Spleen (tissue), 11 donors: ENCODE measurements at regions not wholly inside any gene's neighbourhood (a gene's known extent, or its start where the extent isn't known, plus 50 kb on each side); places are given as distances from the start of the nearest gene placed in this dataset.

Source experiments
- DNase-seq: peaks from one replicate; pipeline ENCODE4 v3.0.0-alpha.2; 2020
- H3K27ac ChIP-seq, 8 donors: fragments of 200-600 bp; sonication (generic) in 7 of 8; 1 replicate in 4 of 8; 2 replicates in 4 of 8; pipeline versions ENCODE4 v1.5.0 to v1.8.0; 2016 to 2021; ENCODE audit warnings: inconsistent platforms in 4 of 8, mild to moderate bottlenecking in 4 of 8, moderate library complexity in 1 of 8
- H3K27me3 ChIP-seq, 7 donors: fragments of 200-600 bp; sonication (generic) in 6 of 7; replicated peaks in 1 of 7; 1 replicate in 4 of 7; 2 replicates in 3 of 7; pipeline versions ENCODE4 v1.5.0 to v1.8.0; 2016 to 2021; ENCODE audit warnings: inconsistent platforms in 3 of 7, mild to moderate bottlenecking in 1 of 7
- H3K36me3 ChIP-seq, 6 donors: fragments of 200-600 bp; sonication (generic) in 5 of 6; 1 replicate in 4 of 6; 2 replicates in 2 of 6; pipeline versions ENCODE4 v1.5.0 to v1.8.0; 2016 to 2021; ENCODE audit warnings: inconsistent platforms in 2 of 6
- H3K4me1 ChIP-seq, 6 donors: fragments of 200-600 bp; sonication (generic) in 5 of 6; 1 replicate in 3 of 6; 2 replicates in 3 of 6; pipeline versions ENCODE4 v1.5.0 to v1.8.0; 2016 to 2021; ENCODE audit warnings: inconsistent platforms in 3 of 6
- H3K4me3 ChIP-seq, 8 donors: fragments of 200-600 bp; sonication (generic) in 7 of 8; 1 replicate in 4 of 8; 2 replicates in 4 of 8; pipeline versions ENCODE4 v1.5.0 to v1.8.0; 2016 to 2021; ENCODE audit warnings: inconsistent platforms in 4 of 8, mild to moderate bottlenecking in 4 of 8, moderate library complexity in 2 of 8
- H3K9me3 ChIP-seq, 8 donors: fragments of 200-600 bp; sonication (generic) in 7 of 8; 1 replicate in 4 of 8; 2 replicates in 4 of 8; pipeline versions ENCODE4 v1.5.0 to v1.8.0; 2016 to 2021; ENCODE audit warnings: inconsistent platforms in 4 of 8
- POLR2A ChIP-seq, 3 donors: fragments of 450-650 bp; IDR thresholded peaks; one replicate each; pipeline ENCODE4 v1.5.1; 2017; ENCODE audit warnings: antibody characterized with exemption in 3 of 3, mild to moderate bottlenecking in 1 of 3
- POLR2AphosphoS5 ChIP-seq, 3 donors: sonication (generic); formaldehyde crosslinking; IDR thresholded peaks; one replicate each; pipeline ENCODE4 v1.5.1; 2017; ENCODE audit warnings: antibody characterized with exemption in 3 of 3
- WGBS, 5 donors: extraction: QIAGEN DNeasy Blood & Tissue Kit in 3 of 5; methylation state at CpG; one replicate each; pipeline versions ENCODE4 v1.1.5 to v1.1.7; 2013 to 2018; 5-methylcytosine and 5-hydroxymethylcytosine counted together
- intact Hi-C: fragments of 100-400 bp; cut with DNase I; formaldehyde crosslinking; loops from one replicate; pipeline ENCODE4 v1.15.0; 2023; ENCODE audit warnings: low total_unique reads
- small RNA-seq, 4 donors: library from RNA; depleted of rRNA; stranded (forward); fragments of <200 nt; gene quantifications; one replicate each; pipeline ENCODE3, GENCODE V24; 2016
- TF ChIP-seq, protein P1 (sequence below), 11 experiments: fragments of 200-600 bp in 7 of 11; fragments of 450-650 bp in 4 of 11; sonication (generic) in 4 of 11; IDR thresholded peaks in 8 of 11; conservative IDR thresholded peaks in 3 of 11; 1 replicate in 7 of 11; 2 replicates in 4 of 11; pipeline versions ENCODE4 v1.4.0 to v1.8.0; 2016 to 2021; ENCODE audit warnings: antibody characterized with exemption in 11 of 11, inconsistent platforms in 4 of 11, mild to moderate bottlenecking in 1 of 11
- donor health status: healthy with polysubstance abuse.
- donor health status: DM: no; HTN: no; CAD: no; lungs with moderate emphysema.
- donor health status: DM: no; HTN: no; CAD: no.
- donor health status: Bipolar disorder and iron deficiency.
- donor health status: healthy.
- donor health status: DM: no; HTN: no; CAD: no.
- donor health status: DM: yes; HTN: yes; CAD: no.

DNA sequence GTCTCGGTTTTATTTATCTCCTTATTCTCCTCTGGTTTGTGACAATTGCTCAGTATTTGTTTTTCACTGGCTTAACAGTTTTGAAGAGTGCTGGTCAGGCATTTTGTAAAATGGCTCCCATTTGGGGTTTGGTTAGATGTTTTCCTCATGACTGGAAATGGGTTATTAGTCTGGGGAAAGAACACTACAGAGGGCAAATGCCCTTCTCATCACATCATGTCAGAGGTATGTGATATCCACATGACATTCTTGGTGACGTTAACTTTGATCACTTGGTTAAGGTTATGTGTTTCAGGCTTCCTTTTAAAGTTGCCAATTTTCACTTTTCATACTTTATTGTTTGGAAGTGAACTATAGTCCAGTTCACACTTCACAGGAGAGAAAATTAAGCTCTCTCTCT is 74.8 kb upstream of the KLHL1 start:
- no peak overlapping the region for H3K4me3 ChIP-seq
- H3K27ac ChIP-seq, result no peak overlapping the region
- WGBS, 5 donors, result 65 to 76% (median 72%) methylated on average over 2 of the region's 2 CpGs
- no peak for DNase-seq
- H3K9me3 ChIP-seq, result peaks cover 0 to 10% (median 0%) of the 10 kb centered on the region in 8 donors
- TF ChIP-seq, protein P1, sequence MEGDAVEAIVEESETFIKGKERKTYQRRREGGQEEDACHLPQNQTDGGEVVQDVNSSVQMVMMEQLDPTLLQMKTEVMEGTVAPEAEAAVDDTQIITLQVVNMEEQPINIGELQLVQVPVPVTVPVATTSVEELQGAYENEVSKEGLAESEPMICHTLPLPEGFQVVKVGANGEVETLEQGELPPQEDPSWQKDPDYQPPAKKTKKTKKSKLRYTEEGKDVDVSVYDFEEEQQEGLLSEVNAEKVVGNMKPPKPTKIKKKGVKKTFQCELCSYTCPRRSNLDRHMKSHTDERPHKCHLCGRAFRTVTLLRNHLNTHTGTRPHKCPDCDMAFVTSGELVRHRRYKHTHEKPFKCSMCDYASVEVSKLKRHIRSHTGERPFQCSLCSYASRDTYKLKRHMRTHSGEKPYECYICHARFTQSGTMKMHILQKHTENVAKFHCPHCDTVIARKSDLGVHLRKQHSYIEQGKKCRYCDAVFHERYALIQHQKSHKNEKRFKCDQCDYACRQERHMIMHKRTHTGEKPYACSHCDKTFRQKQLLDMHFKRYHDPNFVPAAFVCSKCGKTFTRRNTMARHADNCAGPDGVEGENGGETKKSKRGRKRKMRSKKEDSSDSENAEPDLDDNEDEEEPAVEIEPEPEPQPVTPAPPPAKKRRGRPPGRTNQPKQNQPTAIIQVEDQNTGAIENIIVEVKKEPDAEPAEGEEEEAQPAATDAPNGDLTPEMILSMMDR (IDR thresholded peaks at IDR 0.05 in 8 of 11, conservative IDR thresholded peaks at IDR 0.05 in 3 of 11), result no peak
- TF ChIP-seq POLR2AphosphoS5 (IDR thresholded peaks at IDR 0.05) (no peak), POLR2A (IDR thresholded peaks at IDR 0.05) (no peak)
- intact Hi-C loops, result no loop called here
- H3K27me3 ChIP-seq, result no peaks in the 10 kb centered on the region
- no peaks in the 10 kb centered on the region for H3K4me1 ChIP-seq
- H3K36me3 ChIP-seq, result no peaks in the 10 kb centered on the region

Small RNAs in the stretch of these regions (small RNA-seq; reads per million reads assigned to genes)
- gene AL445264.1 (0 reads per million in 4 donors), gene RNU6-54P (0 reads per million in 4 donors)
